Neural cell (in vitro differentiated cells): ENCODE measurements at regions not wholly inside any gene's neighbourhood (a gene's known extent, or its start where the extent isn't known, plus 50 kb on each side); places are given as distances from the start of the nearest gene placed in this dataset.

Experiments used
- H2AFZ ChIP-seq: fragments of 200-600, 300-800 bp; sonication (generic), shearing (Covaris generic); 2 replicates; pipeline ENCODE4 v1.6.0; 2014; ENCODE audit warnings: low read depth, mild to moderate bottlenecking, antibody characterized with exemption, low read length, moderate library complexity
- H3F3A ChIP-seq: fragments of 200-600 bp; shearing (Covaris generic); 2 replicates; pipeline ENCODE4 v1.6.1; 2016; ENCODE audit warnings: mild to moderate bottlenecking, moderate library complexity, mixed read lengths, antibody characterized with exemption, low read length; ENCODE audit not compliant: insufficient read depth, poor library complexity, severe bottlenecking
- H3K27ac ChIP-seq: fragments of 200-600, 300-800 bp; sonication (generic), shearing (Covaris generic); 2 replicates; pipeline ENCODE4 v1.5.1; 2014; ENCODE audit warnings: mild to moderate bottlenecking, low read length, moderate library complexity
- H3K27me3 ChIP-seq: fragments of 300-800, 200-600 bp; sonication (generic), shearing (Covaris generic); 2 replicates; pipeline ENCODE4 v1.6.0; 2014; ENCODE audit warnings: mild to moderate bottlenecking, low read depth, low read length, moderate library complexity; ENCODE audit not compliant: insufficient read depth
- H3K36me3 ChIP-seq: fragments of 300-800, 200-600 bp; sonication (generic), shearing (Covaris generic); 2 replicates; pipeline ENCODE4 v1.5.1; 2014; ENCODE audit warnings: mild to moderate bottlenecking, antibody characterized with exemption, low read length, moderate library complexity; ENCODE audit not compliant: insufficient read depth
- H3K4me2 ChIP-seq: fragments of 300-800, 200-600 bp; sonication (generic), shearing (Covaris generic); 2 replicates; pipeline ENCODE4 v1.6.0; 2014; ENCODE audit warnings: mild to moderate bottlenecking, low read length
- H3K4me3 ChIP-seq: fragments of 300-800, 200-600 bp; sonication (generic), shearing (Covaris generic); 2 replicates; pipeline ENCODE4 v1.5.1; 2014; ENCODE audit warnings: mild to moderate bottlenecking, low read length, moderate library complexity
- H3K79me2 ChIP-seq: fragments of 200-600 bp; shearing (Covaris generic); replicated peaks from 2 replicates; pipeline ENCODE4 v1.6.0; 2014; ENCODE audit warnings: mild to moderate bottlenecking, low read length, moderate library complexity; ENCODE audit not compliant: insufficient read depth
- H3K9ac ChIP-seq: fragments of 300-800, 200-600 bp; sonication (generic), shearing (Covaris generic); 2 replicates; pipeline ENCODE4 v1.6.1; 2016; ENCODE audit warnings: mild to moderate bottlenecking, low read length, mixed read lengths
- H3K9me2 ChIP-seq: fragments of 200-600 bp; shearing (Covaris generic); 2 replicates; pipeline ENCODE4 v1.6.1; 2016; ENCODE audit warnings: mild to moderate bottlenecking, low read length, mixed read lengths; ENCODE audit not compliant: insufficient read depth
- H3K9me3 ChIP-seq: fragments of 200-600, 300-800 bp; sonication (generic), shearing (Covaris generic); 2 replicates; pipeline ENCODE4 v1.6.1; 2016; ENCODE audit warnings: mild to moderate bottlenecking, mixed run types, low read length, moderate library complexity, mixed read lengths
- H4K20me1 ChIP-seq: fragments of 200-600 bp; shearing (Covaris generic); 2 replicates; pipeline ENCODE4 v1.6.1; 2016; ENCODE audit warnings: mild to moderate bottlenecking, mixed run types; ENCODE audit not compliant: insufficient read depth
- EP300 ChIP-seq: fragments of 450-650 bp; conservative IDR thresholded peaks from 2 replicates; pipeline ENCODE4 v1.6.1; 2014; ENCODE audit warnings: antibody characterized with exemption, mild to moderate bottlenecking, moderate library complexity; ENCODE audit not compliant: poor library complexity, severe bottlenecking
- EZH2 ChIP-seq: fragments of 200-600, 300-800 bp; shearing (Covaris generic), sonication (generic); IDR thresholded peaks from 2 replicates; pipeline ENCODE4 v1.6.1; 2014; ENCODE audit warnings: antibody characterized with exemption, low read length, borderline replicate concordance, mild to moderate bottlenecking; ENCODE audit not compliant: insufficient read depth, poor library complexity, severe bottlenecking
- MXI1 ChIP-seq: fragments of 450-650 bp; conservative IDR thresholded peaks from 2 replicates; pipeline ENCODE4 v1.6.1; 2014; ENCODE audit warnings: antibody characterized with exemption, mild to moderate bottlenecking; ENCODE audit not compliant: poor library complexity, severe bottlenecking
- POLR2AphosphoS5 ChIP-seq: IDR thresholded peaks from 2 replicates; pipeline ENCODE4 v1.6.1; 2012
- RAD21 ChIP-seq: fragments of 450-650 bp; conservative IDR thresholded peaks from 2 replicates; pipeline ENCODE4 v1.6.1; 2014; ENCODE audit warnings: antibody characterized with exemption, mild to moderate bottlenecking, moderate library complexity
- SMC3 ChIP-seq: fragments of 450-650 bp; conservative IDR thresholded peaks from 2 replicates; pipeline ENCODE4 v1.6.1; 2014; ENCODE audit warnings: antibody characterized with exemption, mild to moderate bottlenecking, moderate library complexity; ENCODE audit not compliant: poor library complexity
- TAF1 ChIP-seq: IDR thresholded peaks from 2 replicates; pipeline ENCODE4 v1.6.1; 2012; ENCODE audit warnings: low read depth
- TF ChIP-seq, protein P1 (sequence below): fragments of 450-650 bp; IDR thresholded peaks from 2 replicates; pipeline ENCODE4 v1.5.1; 2014; ENCODE audit warnings: antibody characterized with exemption, mild to moderate bottlenecking, moderate library complexity; ENCODE audit not compliant: poor library complexity, severe bottlenecking

DNA sequence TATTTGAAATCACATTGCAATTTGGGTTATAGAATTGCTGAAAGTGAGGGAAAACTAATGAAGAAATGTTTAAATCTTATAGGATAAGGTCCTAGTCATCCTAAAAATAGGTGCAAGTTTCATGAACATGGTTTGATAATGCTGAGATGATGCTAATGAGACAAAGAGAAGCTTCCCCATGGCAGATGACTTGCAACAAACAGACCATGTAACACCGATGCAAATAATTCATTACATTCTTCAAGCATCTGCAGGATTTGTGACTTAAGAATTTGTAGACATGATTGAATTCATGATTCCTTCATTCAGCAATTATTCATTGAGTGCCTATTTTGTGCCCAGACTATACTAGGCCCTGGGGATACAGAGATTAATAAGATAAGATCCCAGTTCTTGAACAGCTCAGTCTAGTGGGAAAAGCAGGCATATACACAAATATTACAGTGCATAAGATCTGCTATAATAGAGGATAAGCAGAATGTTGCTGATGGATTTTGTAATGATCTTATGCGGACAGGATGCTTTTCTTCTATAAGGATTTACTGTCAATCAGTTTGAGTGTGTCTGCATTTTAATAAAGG, 367.9 kb upstream of the GBE1 start:
- H3K36me3 ChIP-seq: no peaks in the 10 kb centered on the region
- H3K9ac ChIP-seq: no peak overlapping the region
- H3K27me3 ChIP-seq: no peaks in the 10 kb centered on the region
- TF ChIP-seq MXI1 (no peak), POLR2AphosphoS5 (peak; percentile 20), EZH2 (no peak), SMC3 (peak; percentile 24), EP300 (peak; percentile 61), RAD21 (peak; percentile 27)
- TF ChIP-seq, protein P1, sequence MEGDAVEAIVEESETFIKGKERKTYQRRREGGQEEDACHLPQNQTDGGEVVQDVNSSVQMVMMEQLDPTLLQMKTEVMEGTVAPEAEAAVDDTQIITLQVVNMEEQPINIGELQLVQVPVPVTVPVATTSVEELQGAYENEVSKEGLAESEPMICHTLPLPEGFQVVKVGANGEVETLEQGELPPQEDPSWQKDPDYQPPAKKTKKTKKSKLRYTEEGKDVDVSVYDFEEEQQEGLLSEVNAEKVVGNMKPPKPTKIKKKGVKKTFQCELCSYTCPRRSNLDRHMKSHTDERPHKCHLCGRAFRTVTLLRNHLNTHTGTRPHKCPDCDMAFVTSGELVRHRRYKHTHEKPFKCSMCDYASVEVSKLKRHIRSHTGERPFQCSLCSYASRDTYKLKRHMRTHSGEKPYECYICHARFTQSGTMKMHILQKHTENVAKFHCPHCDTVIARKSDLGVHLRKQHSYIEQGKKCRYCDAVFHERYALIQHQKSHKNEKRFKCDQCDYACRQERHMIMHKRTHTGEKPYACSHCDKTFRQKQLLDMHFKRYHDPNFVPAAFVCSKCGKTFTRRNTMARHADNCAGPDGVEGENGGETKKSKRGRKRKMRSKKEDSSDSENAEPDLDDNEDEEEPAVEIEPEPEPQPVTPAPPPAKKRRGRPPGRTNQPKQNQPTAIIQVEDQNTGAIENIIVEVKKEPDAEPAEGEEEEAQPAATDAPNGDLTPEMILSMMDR: peak; percentile 37
- H3F3A ChIP-seq: peaks cover 3% of the 10 kb centered on the region
- H3K9me2 ChIP-seq: no peaks in the 10 kb centered on the region
- H3K4me2 ChIP-seq: peak overlapping the region; percentile 17
- H3K79me2 ChIP-seq: no peaks in the 10 kb centered on the region
- H3K4me3 ChIP-seq: peak overlapping the region; percentile 5
- no peaks in the 10 kb centered on the region for H3K9me3 ChIP-seq
- no peaks in the 10 kb centered on the region for H4K20me1 ChIP-seq
- H2AFZ ChIP-seq: no peak overlapping the region
- no peak overlapping the region for H3K27ac ChIP-seq

DNA sequence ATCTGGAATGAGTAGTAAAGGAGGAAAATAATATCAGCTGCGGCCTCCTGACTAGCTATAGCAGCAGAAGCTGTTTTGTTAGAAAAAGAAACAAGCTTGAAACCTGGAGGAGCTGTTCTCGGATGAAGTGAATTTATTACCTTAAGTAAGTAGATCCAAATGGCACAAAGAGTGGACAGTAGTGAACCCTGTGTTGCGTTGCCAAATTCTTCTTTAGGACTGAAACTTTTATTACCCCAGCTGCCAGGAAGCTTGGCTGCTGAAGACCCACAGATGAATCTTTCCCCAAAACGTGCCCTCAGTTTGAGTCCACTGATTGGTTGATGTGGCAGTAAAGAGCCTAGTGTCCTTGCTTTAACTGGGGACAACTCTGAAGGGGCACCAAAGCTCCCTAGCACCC, 366.8 kb upstream of the GBE1 start:
- H3F3A ChIP-seq: peaks cover 3% of the 10 kb centered on the region
- no peaks in the 10 kb centered on the region for H3K9me3 ChIP-seq
- no peak overlapping the region for H3K4me3 ChIP-seq
- no peak overlapping the region for H3K9ac ChIP-seq
- H3K27ac ChIP-seq: no peak overlapping the region
- TF ChIP-seq TAF1 (no peak), SMC3 (no peak), POLR2AphosphoS5 (no peak), MXI1 (no peak), RAD21 (no peak)
- H3K79me2 ChIP-seq: no peaks in the 10 kb centered on the region
- no peak overlapping the region for H3K4me2 ChIP-seq
- H3K9me2 ChIP-seq: no peaks in the 10 kb centered on the region
- no peak overlapping the region for H2AFZ ChIP-seq
- no peaks in the 10 kb centered on the region for H4K20me1 ChIP-seq
- H3K36me3 ChIP-seq: no peaks in the 10 kb centered on the region
- H3K27me3 ChIP-seq: no peaks in the 10 kb centered on the region

DNA sequence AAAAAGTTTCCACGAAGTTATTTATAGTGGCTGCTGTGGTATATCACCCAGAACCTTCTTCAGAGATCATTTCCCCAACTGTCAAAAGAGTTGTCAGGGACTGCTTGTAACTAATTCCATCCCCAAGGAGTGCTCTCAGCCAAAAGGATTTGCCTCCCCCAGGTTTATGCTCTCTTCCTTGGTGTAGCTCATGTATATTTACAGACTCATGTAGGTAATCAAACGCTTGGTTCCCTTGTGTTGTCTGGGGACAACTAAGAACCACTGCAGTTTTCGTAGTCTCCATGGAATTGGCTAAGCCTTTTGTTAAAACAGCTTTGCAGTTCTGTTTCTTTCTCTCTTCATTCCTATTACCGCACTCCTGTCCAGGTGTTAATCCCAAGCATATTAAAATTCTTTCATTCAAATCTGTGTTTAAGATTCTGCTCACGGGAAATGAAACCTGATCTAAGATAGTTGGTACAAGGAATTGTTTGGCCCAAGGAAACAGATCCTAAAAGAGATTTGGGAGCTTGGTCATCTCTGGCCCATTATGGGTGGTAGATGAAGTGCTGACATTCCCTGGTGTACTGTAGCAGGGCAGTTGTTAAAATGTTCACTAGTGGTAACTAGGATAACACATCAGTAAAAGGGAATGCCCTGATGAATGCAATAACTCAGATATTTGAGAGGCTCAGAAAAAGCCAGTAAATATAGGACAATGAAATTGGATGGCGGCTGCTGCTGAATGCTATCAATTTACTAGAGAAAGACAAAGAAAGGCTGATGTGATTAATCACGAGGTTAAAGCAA, 361.3 kb upstream of the GBE1 start:
- no peak overlapping the region for H3K4me3 ChIP-seq
- H3K27me3 ChIP-seq: no peaks in the 10 kb centered on the region
- H3K9me3 ChIP-seq: no peaks in the 10 kb centered on the region
- H3K36me3 ChIP-seq: no peaks in the 10 kb centered on the region
- H3K9ac ChIP-seq: no peak overlapping the region
- no peaks in the 10 kb centered on the region for H3F3A ChIP-seq
- no peaks in the 10 kb centered on the region for H3K79me2 ChIP-seq
- TF ChIP-seq MXI1 (no peak), EZH2 (no peak), RAD21 (no peak), EP300 (no peak), SMC3 (no peak)
- no peaks in the 10 kb centered on the region for H3K9me2 ChIP-seq
- no peak overlapping the region for H2AFZ ChIP-seq
- H3K4me2 ChIP-seq: no peak overlapping the region
- no peaks in the 10 kb centered on the region for H4K20me1 ChIP-seq
- H3K27ac ChIP-seq: no peak overlapping the region
